Glutamatergic neuron (in vitro differentiated cells): ENCODE measurements at regions not wholly inside any gene's neighbourhood (a gene's known extent, or its start where the extent isn't known, plus 50 kb on each side); places are given as distances from the start of the nearest gene placed in this dataset.

Source experiments
- DNase-seq: peaks from one replicate; pipeline ENCODE4 v3.0.0; 2022
- H3K27ac Mint-ChIP-seq: one replicate; pipeline ENCODE4 v1.8.0; 2020; ENCODE audit warnings: mild to moderate bottlenecking, mixed read lengths, inconsistent platforms; ENCODE audit not compliant: unreplicated experiment
- H3K27me3 Mint-ChIP-seq: one replicate; pipeline ENCODE4 v1.8.0; 2020; ENCODE audit warnings: mild to moderate bottlenecking, moderate library complexity, mixed read lengths, inconsistent platforms; ENCODE audit not compliant: unreplicated experiment
- H3K36me3 Mint-ChIP-seq: one replicate; pipeline ENCODE4 v1.8.0; 2020; ENCODE audit warnings: mild to moderate bottlenecking, mixed read lengths, inconsistent platforms; ENCODE audit not compliant: unreplicated experiment
- H3K4me1 Mint-ChIP-seq: one replicate; pipeline ENCODE4 v1.8.0; 2020; ENCODE audit warnings: mild to moderate bottlenecking, low read depth, mixed read lengths, inconsistent platforms; ENCODE audit not compliant: unreplicated experiment
- H3K4me3 Mint-ChIP-seq: one replicate; pipeline ENCODE4 v1.8.0; 2020; ENCODE audit warnings: mild to moderate bottlenecking, mixed read lengths, inconsistent platforms; ENCODE audit not compliant: unreplicated experiment
- H3K9me3 Mint-ChIP-seq: one replicate; pipeline ENCODE4 v1.8.0; 2020; ENCODE audit warnings: mild to moderate bottlenecking, moderate library complexity, mixed read lengths, inconsistent platforms; ENCODE audit not compliant: unreplicated experiment
- TF ChIP-seq, protein P1 (sequence below): fragments of 200-600 bp; sonication (generic); IDR thresholded peaks from one replicate; pipeline ENCODE4 v1.5.0; 2021; ENCODE audit not compliant: partially characterized antibody, unreplicated experiment

DNA sequence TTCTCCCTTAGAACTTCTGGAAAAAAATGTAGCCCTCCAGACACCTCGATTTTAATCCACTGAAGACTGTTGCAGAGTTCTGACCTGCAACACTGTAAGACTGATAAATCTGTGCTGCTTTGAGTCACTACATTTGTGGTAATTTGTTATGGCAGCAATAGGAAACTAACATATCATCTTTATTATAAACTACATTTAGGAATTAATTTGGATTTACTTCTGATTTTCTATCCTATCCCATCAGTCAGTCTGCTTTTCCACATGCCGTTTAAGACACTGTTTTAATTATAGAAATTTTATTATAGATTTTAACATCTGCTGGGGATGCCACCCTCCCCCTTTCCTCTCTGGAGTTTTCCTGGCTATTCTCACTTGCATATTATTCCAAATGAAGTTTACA is 375.2 kb downstream of the DUSP6 start:
- Mint-ChIP-seq H3K36me3 (no peaks in the 10 kb centered on the region), H3K4me1 (no peaks in the 10 kb centered on the region), H3K4me3 (no peak overlapping the region), H3K27me3 (no peaks in the 10 kb centered on the region), H3K9me3 (no peaks in the 10 kb centered on the region), H3K27ac (no peak overlapping the region)
- TF ChIP-seq, protein P1, sequence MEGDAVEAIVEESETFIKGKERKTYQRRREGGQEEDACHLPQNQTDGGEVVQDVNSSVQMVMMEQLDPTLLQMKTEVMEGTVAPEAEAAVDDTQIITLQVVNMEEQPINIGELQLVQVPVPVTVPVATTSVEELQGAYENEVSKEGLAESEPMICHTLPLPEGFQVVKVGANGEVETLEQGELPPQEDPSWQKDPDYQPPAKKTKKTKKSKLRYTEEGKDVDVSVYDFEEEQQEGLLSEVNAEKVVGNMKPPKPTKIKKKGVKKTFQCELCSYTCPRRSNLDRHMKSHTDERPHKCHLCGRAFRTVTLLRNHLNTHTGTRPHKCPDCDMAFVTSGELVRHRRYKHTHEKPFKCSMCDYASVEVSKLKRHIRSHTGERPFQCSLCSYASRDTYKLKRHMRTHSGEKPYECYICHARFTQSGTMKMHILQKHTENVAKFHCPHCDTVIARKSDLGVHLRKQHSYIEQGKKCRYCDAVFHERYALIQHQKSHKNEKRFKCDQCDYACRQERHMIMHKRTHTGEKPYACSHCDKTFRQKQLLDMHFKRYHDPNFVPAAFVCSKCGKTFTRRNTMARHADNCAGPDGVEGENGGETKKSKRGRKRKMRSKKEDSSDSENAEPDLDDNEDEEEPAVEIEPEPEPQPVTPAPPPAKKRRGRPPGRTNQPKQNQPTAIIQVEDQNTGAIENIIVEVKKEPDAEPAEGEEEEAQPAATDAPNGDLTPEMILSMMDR = no peak
- DNase-seq = no peak

DNA sequence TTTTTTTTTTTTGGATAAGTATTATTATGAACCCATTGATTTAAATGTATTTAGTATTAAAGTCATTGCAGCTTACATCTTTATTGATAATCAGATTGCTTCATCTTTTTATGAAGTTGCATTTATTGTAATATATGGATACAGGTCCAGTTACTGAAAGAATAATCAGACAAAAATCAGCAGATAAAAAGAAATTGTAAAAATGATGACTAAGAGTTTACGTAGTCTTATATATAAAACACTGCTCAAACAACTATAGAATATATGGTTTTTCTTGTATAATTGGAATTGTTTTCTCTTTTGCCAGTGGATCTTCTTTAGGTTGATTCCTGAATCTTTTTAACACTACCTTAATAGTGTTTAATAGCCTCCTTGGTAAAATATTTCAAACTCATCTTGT is 378.3 kb downstream of the DUSP6 start:
- no peak overlapping the region for H3K4me3 Mint-ChIP-seq
- no peaks in the 10 kb centered on the region for H3K9me3 Mint-ChIP-seq
- H3K27me3 Mint-ChIP-seq = no peaks in the 10 kb centered on the region
- TF ChIP-seq, protein P1 = no peak
- H3K4me1 Mint-ChIP-seq = no peaks in the 10 kb centered on the region
- DNase-seq = no peak
- no peak overlapping the region for H3K27ac Mint-ChIP-seq
- no peaks in the 10 kb centered on the region for H3K36me3 Mint-ChIP-seq

DNA sequence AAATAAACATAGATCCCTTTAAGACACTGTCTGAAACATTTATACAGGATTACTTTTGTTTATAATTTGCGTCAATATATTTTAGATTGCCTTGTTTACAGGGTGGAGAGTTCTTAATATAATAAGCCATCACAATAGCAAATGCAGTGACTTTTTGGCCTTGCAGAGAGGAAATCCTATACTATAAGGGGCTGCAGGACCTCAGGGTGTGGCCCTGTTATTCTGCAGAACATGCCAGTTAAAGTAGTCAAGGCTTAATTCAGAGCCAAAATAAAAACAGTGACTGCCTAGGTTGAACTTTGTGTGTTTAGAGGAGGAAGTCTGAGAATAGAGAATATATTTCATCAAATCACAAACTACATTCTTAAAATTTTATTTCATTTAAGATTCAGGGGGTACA is 381.6 kb downstream of the DUSP6 start:
- no peaks in the 10 kb centered on the region for H3K27me3 Mint-ChIP-seq
- H3K4me3 Mint-ChIP-seq = no peak overlapping the region
- DNase-seq = no peak
- no peak overlapping the region for H3K27ac Mint-ChIP-seq
- H3K4me1 Mint-ChIP-seq = no peaks in the 10 kb centered on the region
- no peaks in the 10 kb centered on the region for H3K9me3 Mint-ChIP-seq
- TF ChIP-seq, protein P1 = no peak
- no peaks in the 10 kb centered on the region for H3K36me3 Mint-ChIP-seq

DNA sequence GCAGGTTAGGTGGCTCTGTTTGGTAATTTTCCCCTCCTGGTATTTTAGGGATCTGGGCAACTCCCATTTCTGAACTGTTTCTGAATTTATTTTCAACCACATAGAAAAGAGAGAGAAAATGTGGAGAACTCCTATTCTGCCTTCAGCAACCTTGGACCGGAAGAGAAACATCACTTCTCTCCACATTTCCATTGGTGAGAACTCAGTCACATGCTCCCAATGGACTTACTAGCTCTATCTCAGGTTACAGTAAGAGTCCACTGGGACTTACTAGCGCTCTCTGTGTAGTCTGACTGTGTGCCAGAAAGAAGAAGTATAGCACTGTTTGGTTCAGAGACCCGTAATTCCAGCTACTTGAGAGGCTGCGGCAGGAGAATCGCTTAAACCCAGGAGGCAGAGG is 383.2 kb downstream of the DUSP6 start:
- TF ChIP-seq, protein P1 = no peak
- H3K9me3 Mint-ChIP-seq = no peaks in the 10 kb centered on the region
- no peak overlapping the region for H3K27ac Mint-ChIP-seq
- no peaks in the 10 kb centered on the region for H3K36me3 Mint-ChIP-seq
- no peak for DNase-seq
- no peaks in the 10 kb centered on the region for H3K27me3 Mint-ChIP-seq
- H3K4me3 Mint-ChIP-seq = no peak overlapping the region
- H3K4me1 Mint-ChIP-seq = no peaks in the 10 kb centered on the region

DNA sequence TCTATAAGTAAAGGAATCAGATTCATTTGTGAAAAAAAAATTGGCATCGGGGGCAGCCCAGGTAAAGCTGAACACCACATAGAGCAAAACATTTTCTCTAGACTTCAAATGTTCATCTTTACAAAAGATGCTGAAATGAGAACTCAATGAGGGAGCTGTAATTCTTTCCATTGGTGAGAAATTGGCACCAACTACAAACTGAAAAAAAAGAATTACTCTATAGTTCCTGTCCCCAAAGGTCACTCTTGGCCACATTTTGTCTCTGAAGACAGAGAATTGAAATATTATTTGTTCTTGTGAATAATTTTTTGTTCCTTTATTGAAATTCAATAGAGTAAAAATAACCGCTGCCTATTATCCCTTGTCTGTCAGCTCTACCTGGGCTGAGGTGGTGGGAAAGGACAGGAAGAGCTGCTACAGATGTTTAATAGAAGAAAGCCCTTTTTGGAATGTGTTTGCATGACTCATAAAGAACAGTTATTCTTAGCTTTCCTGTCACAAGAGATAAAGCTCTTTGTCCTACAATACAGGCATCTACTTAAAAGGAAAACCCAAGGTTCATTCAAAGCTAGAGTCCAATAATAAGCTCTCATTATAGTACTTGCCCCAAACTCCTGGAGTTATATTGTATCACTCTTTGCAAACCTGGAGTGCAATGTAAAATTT is 380.1 kb upstream of the KITLG start:
- Mint-ChIP-seq H3K4me3 (no peak overlapping the region), H3K27me3 (peaks cover 4% of the 10 kb centered on the region), H3K27ac (no peak overlapping the region), H3K36me3 (no peaks in the 10 kb centered on the region), H3K9me3 (peaks cover 2% of the 10 kb centered on the region), H3K4me1 (no peaks in the 10 kb centered on the region)
- DNase-seq = no peak
- TF ChIP-seq, protein P1 = no peak
